ENCODE measurements at regions not wholly inside any gene's neighbourhood (a gene's known extent, or its start where the extent isn't known, plus 50 kb on each side); places are given as distances from the start of the nearest gene placed in this dataset.
A peak's percentile ranks its signal among the peaks of the same experiment; 100 is the strongest.

DNA sequence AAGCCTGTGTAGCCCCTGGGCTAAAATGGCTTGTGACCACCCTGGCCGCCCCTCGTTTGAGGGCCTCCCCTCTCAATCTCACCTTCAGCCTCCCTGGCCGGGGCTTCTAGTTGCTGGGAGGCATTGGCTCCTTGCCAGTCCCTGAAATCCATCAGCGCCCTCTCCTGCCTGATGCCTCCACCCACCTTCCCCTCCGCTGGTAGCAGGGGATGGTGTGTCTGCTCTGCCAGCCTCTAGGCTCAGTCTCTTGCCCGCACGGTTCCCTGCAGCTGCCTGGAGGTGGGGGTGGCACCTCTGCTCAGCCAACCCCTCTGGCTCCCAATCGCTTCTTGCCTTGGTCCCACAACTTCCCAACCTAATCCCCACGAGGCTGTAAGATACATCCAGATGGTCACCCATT, 167.9 kb downstream of the PHETA1 start (continued):
- TF ChIP-seq, protein P1, sequence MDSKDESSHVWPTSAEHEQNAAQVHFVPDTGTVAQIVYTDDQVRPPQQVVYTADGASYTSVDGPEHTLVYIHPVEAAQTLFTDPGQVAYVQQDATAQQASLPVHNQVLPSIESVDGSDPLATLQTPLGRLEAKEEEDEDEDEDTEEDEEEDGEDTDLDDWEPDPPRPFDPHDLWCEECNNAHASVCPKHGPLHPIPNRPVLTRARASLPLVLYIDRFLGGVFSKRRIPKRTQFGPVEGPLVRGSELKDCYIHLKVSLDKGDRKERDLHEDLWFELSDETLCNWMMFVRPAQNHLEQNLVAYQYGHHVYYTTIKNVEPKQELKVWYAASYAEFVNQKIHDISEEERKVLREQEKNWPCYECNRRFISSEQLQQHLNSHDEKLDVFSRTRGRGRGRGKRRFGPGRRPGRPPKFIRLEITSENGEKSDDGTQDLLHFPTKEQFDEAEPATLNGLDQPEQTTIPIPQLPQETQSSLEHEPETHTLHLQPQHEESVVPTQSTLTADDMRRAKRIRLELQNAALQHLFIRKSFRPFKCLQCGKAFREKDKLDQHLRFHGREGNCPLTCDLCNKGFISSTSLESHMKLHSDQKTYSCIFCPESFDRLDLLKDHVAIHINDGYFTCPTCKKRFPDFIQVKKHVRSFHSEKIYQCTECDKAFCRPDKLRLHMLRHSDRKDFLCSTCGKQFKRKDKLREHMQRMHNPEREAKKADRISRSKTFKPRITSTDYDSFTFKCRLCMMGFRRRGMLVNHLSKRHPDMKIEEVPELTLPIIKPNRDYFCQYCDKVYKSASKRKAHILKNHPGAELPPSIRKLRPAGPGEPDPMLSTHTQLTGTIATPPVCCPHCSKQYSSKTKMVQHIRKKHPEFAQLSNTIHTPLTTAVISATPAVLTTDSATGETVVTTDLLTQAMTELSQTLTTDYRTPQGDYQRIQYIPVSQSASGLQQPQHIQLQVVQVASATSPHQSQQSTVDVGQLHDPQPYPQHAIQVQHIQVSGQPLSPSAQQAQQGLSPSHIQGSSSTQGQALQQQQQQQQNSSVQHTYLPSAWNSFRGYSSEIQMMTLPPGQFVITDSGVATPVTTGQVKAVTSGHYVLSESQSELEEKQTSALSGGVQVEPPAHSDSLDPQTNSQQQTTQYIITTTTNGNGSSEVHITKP (tag by site-specific recombination; IDR thresholded peaks at IDR 0.05), result no peak
- TF ChIP-seq PATZ1 (tag by site-specific recombination; IDR thresholded peaks at IDR 0.05) (no peak), ZNF600 (tag by site-specific recombination; IDR thresholded peaks at IDR 0.05) (peak; percentile 53; the same call in 1 of the 2 replicates), KLF9 (tag by site-specific recombination; IDR thresholded peaks at IDR 0.05; ENCODE audit: low read depth) (no peak), ZNF660 (tag by site-specific recombination; IDR thresholded peaks at IDR 0.05) (peak; percentile 26; the same call in 1 of the 2 replicates), ZNF169 (tag by site-specific recombination; IDR thresholded peaks at IDR 0.05) (no peak), EGR2 (tag by site-specific recombination; IDR thresholded peaks at IDR 0.05; ENCODE audit: low read depth) (peak; percentile 76), ZNF19 (tag by site-specific recombination; IDR thresholded peaks at IDR 0.05; ENCODE audit: low read depth) (no peak), ZNF776 (tag by site-specific recombination; IDR thresholded peaks at IDR 0.05; ENCODE audit: borderline replicate concordance) (no peak), ZNF2 (tag by site-specific recombination; IDR thresholded peaks at IDR 0.05) (no peak), ZNF48 (tag by site-specific recombination; IDR thresholded peaks at IDR 0.05) (no peak), ZNF132 (tag by site-specific recombination; IDR thresholded peaks at IDR 0.05; ENCODE audit: borderline replicate concordance) (no peak), ZSCAN18 (tag by site-specific recombination; IDR thresholded peaks at IDR 0.05) (no peak), BCL6B (tag by site-specific recombination; IDR thresholded peaks at IDR 0.05) (no peak)
- TF ChIP-seq, protein P2, sequence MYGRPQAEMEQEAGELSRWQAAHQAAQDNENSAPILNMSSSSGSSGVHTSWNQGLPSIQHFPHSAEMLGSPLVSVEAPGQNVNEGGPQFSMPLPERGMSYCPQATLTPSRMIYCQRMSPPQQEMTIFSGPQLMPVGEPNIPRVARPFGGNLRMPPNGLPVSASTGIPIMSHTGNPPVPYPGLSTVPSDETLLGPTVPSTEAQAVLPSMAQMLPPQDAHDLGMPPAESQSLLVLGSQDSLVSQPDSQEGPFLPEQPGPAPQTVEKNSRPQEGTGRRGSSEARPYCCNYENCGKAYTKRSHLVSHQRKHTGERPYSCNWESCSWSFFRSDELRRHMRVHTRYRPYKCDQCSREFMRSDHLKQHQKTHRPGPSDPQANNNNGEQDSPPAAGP (tag by site-specific recombination; IDR thresholded peaks at IDR 0.05), result no peak

- H3K27ac ChIP-seq (ENCODE audit: extremely low read depth, low read depth, low read length), result no peak overlapping the region
- no peaks in the 10 kb centered on the region for H3K4me1 ChIP-seq (ENCODE audit: control insufficient read depth, insufficient read depth, low read length)
- no peak overlapping the region for H3K4me3 ChIP-seq (ENCODE audit: low read depth, low read length)
- no peaks in the 10 kb centered on the region for H3K9me3 ChIP-seq (ENCODE audit: control insufficient read depth, insufficient read depth, low read depth, low read length)
- no peaks in the 10 kb centered on the region for H3K36me3 ChIP-seq (ENCODE audit: control insufficient read depth in 2 of 2, insufficient read depth in 1 of 2, low read length in 2 of 2)
- ChIA-PET POLR2A (no interaction called here), CTCF (no interaction called here)
- TF ChIP-seq ZNF518A (tag by site-specific recombination; conservative IDR thresholded peaks at IDR 0.05; ENCODE audit: low read depth) (no peak), BCL6B (tag by site-specific recombination; IDR thresholded peaks at IDR 0.05) (no peak), ZNF843 (tag by site-specific recombination; IDR thresholded peaks at IDR 0.05) (no peak), ZNF426 (tag by site-specific recombination; IDR thresholded peaks at IDR 0.05) (no peak)
Observed at GRCh38 chr12:111197376-111197944, 171.4 kb downstream of the PHETA1 start.

Measured in HEK293 (cell line).